Middle frontal gyrus (tissue), 1 donor: ENCODE measurements at regions not wholly inside any gene's neighbourhood (a gene's known extent, or its start where the extent isn't known, plus 50 kb on each side); places are given as distances from the start of the nearest gene placed in this dataset.
A peak's percentile ranks its signal among the peaks of the same experiment; 100 is the strongest.
"Not testable (repeated sequence)": the region's sequence is repeated elsewhere in the genome, so short reads cannot be mapped to it uniquely, and the experiment has no call there.

Experiments
- DNase-seq: peaks from one replicate; pipeline ENCODE4 v3.0.0-alpha.2; 2015; ENCODE audit warnings: low spot score; ENCODE audit errors: extremely low spot score

DNA sequence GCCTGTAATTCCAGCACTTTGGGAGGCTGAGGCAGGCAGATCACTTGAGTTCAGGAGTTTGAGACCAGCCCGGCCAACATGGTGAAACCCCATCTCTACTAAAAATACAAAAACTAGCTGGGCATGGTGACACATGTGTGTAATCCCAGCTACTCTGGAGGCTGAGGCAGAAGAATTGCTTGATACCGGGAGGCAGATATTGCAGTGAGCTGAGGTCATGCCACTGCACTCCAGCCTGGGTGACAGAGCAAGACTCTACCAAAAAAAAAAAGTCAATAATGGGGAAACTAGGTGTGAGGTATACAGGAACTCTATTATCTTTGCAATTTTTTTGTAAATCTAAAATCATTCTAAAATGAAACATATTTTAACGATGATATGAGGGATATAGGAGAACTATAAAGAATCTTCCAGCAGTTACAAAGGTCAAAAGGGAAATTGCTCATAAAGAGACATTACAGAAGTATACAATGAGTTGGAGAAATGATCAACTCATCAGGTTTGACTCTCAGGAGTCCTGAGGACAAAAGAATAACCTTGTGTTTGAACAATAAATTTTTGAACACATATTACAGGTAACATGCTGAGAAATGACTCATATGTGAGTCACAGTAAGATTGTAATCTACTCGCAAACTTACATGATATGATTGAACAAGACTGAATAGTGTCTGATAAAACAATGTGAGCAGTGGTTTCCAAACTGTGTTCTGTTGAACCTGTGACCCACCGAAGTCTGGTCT is 272.6 kb downstream of the FGFR2 start:
- DNase-seq: no peak

DNA sequence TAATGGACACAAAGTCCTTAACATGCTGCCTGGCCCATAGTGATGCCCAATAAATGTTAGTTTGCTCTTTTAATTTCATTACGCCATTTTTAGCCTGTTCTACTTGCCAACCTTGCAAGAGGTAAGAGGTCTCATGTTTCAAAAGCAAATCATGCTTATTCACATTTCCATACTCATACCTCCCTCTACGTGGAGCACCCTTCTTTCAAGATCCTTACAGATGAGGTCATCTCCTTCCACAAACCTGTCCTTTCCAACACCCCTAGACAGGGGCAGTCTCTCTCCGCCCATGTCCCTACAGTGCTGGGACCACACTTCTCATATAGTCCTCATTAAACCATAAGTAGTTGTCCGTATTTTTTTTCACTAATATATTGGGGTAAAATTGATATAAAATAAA is 271.3 kb downstream of the FGFR2 start:
- DNase-seq: no peak

DNA sequence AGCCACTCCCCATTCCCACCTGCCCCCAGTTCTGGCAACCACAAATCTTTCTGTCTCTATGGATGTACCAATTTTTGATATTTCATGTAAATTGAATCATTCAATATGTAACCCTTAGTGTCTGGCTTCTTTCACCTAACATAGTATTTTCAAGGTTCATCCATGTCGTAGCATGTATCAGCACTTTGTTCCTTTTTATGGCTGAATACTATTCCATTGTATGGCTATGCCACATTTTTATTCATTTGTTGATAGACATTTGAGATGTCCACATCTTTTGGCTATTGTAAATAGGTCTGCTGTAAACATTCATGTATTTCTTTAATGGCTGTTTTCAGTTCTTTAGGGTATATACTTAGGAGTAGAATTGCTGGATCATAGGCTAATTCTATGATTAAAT is 270.5 kb downstream of the FGFR2 start:
- DNase-seq: no peak

GRCh38 chr10:121329631-121330030 is 268.6 kb downstream of the FGFR2 start:
- DNase-seq: not testable (repeated sequence)

- DNase-seq: no peak
Measured at GRCh38 chr10:121330563-121330962, 267.7 kb downstream of the FGFR2 start.

GRCh38 chr10:121332353-121332752 is 265.9 kb downstream of the FGFR2 start:
- DNase-seq: no peak

DNA sequence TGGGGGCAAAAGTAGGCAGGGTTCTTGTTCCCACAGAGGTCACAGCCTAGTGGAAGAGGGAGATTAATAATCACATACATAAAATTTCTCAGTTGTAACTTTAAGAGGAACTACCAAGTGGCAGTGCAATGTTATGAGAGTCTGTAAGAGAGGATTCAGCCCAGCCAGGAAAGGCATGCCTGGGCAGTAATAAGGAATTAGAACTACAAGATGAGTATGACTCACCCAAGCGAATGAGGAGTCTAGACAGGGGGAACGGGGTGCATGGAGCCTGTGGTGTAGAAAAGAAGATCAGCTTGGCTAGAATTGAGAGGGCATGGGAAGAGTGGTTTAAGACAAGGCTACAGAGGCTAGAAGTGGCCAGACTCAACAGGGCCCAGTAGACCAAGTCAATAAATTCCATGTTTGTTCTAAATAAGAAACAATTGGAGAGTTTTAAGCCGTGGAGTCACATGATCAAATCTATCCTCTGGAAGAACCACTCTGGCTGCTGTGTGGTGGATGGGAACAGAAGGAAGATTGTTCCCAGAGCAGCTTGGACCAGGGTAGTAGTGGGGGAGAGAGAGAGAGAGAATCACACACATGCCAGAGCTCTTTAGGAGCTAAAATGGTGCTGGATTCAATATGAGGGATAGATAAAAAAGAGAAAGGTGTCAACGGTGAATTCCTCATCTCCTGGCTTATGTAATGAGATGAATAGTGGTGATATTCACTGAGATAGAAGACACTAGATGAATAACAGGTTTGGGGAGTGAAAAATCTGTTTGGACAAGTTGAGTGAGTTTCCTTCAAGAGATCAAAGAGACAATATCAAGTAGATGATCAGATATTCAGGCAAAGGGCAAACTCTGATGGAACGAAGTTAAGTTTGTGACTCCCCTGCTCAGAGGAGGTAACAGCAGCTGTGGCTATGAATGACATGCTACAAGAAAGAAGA is 265.1 kb downstream of the FGFR2 start:
- DNase-seq: no peak

- no peak for DNase-seq
Measured at GRCh38 chr10:121335386-121335925, 262.8 kb downstream of the FGFR2 start.

DNA sequence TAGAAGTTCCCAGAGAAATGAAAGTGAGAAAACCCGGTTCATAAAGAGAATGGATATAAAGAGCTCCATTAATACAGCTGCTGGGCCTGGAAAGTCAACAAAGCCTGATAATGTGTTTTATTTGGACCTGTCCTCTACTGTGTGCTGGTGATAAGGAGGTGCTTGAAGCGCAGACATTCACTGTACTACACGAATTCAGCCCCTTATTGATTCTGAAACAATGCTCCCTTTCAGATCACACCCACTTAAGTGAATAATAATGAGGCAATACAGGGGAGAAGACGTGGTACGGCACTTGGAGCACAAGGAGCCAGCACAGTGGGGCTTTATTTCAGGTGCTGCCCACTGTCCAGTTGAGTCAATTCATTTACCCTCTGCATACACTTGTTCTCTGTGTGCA is 260.8 kb downstream of the FGFR2 start:
- no peak for DNase-seq

- DNase-seq: no peak
Measured at GRCh38 chr10:121338206-121338980, 259.9 kb downstream of the FGFR2 start.

DNA sequence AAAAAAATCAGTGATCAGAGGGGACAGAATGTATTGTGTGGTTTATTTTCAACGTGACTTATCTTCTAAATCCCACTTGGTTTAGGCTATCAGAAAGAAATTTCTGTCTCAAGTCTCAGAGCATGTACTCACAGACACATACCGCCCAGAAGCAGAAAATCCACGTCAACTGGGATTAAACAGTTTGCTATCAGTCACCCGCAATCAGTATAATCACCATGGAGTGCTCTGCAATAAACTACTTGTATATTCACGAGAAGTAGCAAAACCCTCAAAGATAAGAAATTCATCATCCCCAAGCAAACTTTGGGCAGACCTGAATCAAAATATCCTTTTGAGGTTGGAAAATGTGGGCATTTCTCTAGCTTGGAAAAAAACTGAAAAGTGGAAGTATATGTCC is 259.1 kb downstream of the FGFR2 start:
- DNase-seq: no peak

GRCh38 chr10:121340271-121340831 is 257.9 kb downstream of the FGFR2 start:
- DNase-seq: no peak

DNA sequence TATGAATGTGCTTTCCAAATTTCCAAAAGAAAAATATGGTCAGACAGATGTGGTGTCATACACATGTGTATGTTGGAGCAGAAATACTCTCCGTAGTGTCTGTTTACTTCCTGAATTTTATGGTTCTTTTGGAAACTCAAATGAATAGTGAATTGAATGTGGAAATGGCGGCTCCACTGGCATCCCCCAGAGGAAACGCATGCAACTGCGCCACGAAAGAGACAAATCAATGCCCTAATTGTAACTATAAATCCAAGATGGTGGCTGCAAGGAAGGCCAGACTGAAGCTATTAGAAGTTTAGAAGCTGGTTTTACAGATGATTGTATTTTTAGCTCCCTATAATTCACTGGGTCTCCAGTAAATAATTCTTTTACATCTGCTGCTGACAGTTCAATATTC is 246.7 kb downstream of the FGFR2 start:
- DNase-seq: no peak

- DNase-seq: no peak
Measured at GRCh38 chr10:121352231-121352855, 245.9 kb downstream of the FGFR2 start.

DNA sequence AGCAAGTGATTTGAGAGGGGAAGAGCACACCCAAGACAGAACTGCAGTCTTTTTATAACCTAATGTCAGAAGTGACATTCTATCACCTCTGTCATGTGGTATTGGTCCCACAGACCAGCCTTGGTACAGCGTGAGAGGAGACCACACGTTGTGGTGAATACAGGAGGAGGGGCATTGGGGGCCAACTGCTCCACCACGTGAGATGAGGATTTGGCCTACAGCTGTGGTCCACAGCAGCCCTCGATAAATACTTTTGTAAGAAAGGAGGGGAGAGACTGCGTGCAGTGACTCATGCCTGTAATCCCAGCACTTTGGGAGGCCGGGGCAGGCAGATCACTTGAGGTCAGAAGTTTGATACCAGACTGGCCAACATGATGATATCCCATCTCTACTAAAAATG is 243.1 kb downstream of the FGFR2 start:
- no peak for DNase-seq

DNA sequence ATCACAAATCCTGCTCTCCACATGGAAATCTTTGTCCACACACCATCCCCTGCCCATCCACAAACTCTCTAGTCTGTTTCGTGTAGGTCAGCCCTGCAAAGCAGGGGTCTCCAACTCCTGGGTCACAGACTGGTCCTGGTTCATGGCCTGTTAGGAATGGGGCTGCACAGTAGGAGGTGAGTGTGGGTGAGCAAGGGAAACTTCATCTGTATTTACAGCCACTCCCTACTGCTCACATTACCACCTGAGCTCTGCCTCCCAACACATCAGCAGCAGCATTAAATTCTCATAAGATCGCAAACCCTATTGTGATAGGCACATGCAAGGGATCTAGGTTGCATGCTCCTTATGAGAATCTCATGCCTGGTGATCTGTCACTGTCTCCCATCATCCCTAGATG is 242.1 kb downstream of the FGFR2 start:
- DNase-seq: no peak

DNA sequence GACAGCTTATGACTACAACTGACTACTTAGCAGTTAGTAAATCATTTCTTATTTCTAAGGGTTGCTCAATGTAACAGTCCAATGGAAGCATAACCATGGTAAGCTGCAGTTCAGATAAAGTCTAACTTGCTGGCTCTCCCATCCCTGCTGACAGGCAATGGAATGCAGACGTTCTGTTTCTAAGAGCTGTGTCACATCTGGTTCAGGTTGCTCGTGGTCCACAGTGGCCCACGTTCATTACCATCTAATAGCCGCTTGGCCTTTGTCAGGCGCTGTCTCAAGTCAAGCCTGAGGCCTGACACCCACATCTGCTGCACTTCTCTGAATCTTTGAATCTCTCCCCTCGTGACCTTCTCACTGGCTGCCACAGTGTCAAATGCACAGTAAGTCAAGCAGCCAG is 240.8 kb downstream of the FGFR2 start:
- no peak for DNase-seq

- DNase-seq: no peak
Measured at GRCh38 chr10:121362026-121362425, 236.2 kb downstream of the FGFR2 start.

- DNase-seq: no peak
Measured at GRCh38 chr10:121365566-121365965, 232.7 kb downstream of the FGFR2 start.

DNA sequence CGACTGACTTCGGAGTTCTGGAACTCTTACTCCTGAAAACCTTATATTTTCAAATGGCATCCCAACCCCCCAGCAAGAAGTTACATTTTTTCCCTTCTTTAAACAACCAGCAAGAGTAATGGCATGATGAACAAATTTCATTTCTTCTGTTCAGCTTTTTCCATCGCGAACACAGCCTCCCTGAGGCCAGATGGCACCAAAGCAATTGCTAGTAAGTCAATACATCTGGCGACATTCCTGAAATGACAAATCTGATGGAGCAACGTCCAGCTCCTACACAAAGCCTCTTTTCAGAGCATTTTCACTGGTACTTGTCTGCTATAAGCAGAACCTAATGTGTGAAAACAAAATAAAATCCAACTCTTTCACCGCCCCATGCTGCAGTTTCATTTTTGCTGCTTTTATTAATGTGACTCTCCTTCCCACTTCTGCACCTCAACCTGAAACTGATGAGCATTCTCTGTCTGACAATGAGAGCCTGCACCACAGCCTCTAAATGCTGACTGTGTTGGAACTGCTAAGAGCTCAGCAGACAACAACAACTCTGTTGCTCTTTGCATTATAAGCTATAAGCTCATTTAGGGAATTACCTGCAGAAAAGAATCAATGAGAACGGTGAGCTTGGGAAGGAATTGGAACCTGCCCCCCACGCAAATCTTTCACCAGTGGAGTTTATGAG is 229.8 kb downstream of the FGFR2 start:
- DNase-seq: peak; percentile 10
